ENCODE measurements at regions not wholly inside any gene's neighbourhood (a gene's known extent, or its start where the extent isn't known, plus 50 kb on each side); places are given as distances from the start of the nearest gene placed in this dataset.

GRCh38 chr5:68776381-68776780, 317.4 kb upstream of the SLC30A5 start:
- H3K36me3 ChIP-seq = no peaks in the 10 kb centered on the region
- TF ChIP-seq EP300 (IDR thresholded peaks at IDR 0.05) (no peak), POLR2AphosphoS5 (IDR thresholded peaks at IDR 0.05) (no peak), POLR2A (IDR thresholded peaks at IDR 0.05) (no peak), CTCF (IDR thresholded peaks at IDR 0.05) (no peak)
- no peaks in the 10 kb centered on the region for H3K27me3 ChIP-seq
- 90 to 94% methylated on average over 2 to 3 of the region's 3 CpGs for WGBS, 2 donors (ENCODE audit: low coverage in 1 of 2)
- ATAC-seq = no peak
- H3K4me1 ChIP-seq = no peaks in the 10 kb centered on the region
- no peak overlapping the region for H3K4me3 ChIP-seq
- no peaks in the 10 kb centered on the region for H3K9me3 ChIP-seq
- no peak overlapping the region for H3K27ac ChIP-seq

DNA sequence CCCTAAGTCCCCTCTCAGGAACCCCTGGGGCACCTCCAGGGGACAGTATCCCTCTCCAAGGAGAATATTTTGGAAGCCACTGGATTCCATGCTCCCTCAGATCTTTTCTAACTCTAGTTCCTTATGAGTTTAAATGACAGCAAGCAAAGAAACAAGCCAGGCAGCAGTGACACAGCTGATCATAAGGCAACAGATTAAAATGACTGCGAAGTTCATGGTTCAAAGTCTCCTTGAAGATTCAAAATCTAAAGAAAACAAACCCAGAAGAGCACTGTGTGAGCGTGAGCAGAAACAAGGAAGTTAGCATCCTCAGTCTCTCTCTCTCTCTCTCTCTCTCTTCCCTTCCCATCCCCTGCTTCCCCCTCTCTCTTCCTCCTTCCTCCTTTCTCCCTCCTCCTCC, 316.7 kb upstream of the SLC30A5 start:
- Histone ChIP-seq H3K9me3 (no peaks in the 10 kb centered on the region), H3K27me3 (no peaks in the 10 kb centered on the region), H3K27ac (no peak overlapping the region), H3K4me3 (no peak overlapping the region), H3K4me1 (no peaks in the 10 kb centered on the region), H3K36me3 (no peaks in the 10 kb centered on the region)
- WGBS, 2 donors (ENCODE audit: low coverage in 1 of 2) = 92% methylated on average over 2 of the region's 2 CpGs
- ATAC-seq = no peak
- TF ChIP-seq POLR2A (IDR thresholded peaks at IDR 0.05) (no peak), POLR2AphosphoS5 (IDR thresholded peaks at IDR 0.05) (no peak), EP300 (IDR thresholded peaks at IDR 0.05) (no peak), CTCF (IDR thresholded peaks at IDR 0.05) (no peak)

DNA sequence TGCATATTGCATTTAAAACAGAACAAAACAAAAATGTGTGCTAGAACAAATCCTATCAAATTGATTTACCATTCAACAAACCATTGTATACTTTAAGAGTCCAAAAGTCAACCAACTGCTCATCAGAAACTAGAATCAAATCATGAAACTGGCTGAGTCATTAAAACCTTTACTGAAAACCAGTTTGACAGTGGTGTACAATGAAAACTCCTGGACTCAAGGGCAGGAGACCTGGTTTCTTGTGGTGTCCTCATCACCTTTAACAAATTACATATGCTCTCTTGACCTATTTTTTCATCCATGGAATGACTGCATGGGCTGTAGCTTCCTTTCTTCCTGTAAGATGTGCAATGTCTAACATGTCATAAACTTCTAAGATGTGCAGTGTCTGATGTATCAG, 315.3 kb upstream of the SLC30A5 start:
- Histone ChIP-seq H3K27me3 (no peaks in the 10 kb centered on the region), H3K27ac (no peak overlapping the region), H3K36me3 (no peaks in the 10 kb centered on the region), H3K4me3 (no peak overlapping the region), H3K4me1 (no peaks in the 10 kb centered on the region), H3K9me3 (no peaks in the 10 kb centered on the region)
- no peak for ATAC-seq
- TF ChIP-seq CTCF (IDR thresholded peaks at IDR 0.05) (no peak), POLR2A (IDR thresholded peaks at IDR 0.05) (no peak), POLR2AphosphoS5 (IDR thresholded peaks at IDR 0.05) (no peak), EP300 (IDR thresholded peaks at IDR 0.05) (no peak)

DNA sequence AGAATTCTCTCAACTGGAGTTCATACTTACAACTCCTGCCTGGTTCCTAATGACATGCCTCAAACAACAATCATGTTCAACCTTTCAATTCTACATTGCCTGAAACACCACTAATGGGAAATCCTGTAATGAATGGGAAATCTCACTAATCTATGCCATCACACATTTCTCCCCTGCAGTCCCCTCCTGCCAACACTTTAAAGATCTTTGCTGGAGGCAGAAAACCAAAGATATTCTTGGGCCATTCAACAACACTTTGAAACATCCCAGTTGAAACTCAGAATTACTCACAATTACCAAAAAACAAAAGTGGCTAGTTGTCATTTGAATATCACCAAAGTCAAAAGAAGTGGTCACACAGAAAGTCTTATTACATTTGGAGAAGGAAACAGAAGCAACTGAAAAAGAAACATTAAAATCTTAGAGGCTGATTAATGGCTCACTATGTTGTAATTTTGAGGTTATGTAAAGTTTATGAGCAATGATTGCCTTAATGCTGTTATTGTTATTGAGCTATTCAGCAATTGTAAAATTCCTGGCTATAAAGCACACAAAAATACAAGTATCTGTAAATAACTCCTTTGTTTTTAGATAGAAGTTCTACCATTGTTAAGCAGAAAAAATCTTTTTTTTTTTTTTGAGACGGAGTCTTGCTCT, 313.4 kb upstream of the SLC30A5 start:
- Histone ChIP-seq H3K27me3 (no peaks in the 10 kb centered on the region), H3K27ac (no peak overlapping the region), H3K4me3 (no peak overlapping the region), H3K4me1 (no peaks in the 10 kb centered on the region), H3K9me3 (peaks cover 0 to 11% (median 0%) of the 10 kb centered on the region in 3 donors), H3K36me3 (no peaks in the 10 kb centered on the region)
- no peak for TF ChIP-seq POLR2AphosphoS5 (IDR thresholded peaks at IDR 0.05)
- TF ChIP-seq POLR2A (IDR thresholded peaks at IDR 0.05) = no peak
- TF ChIP-seq CTCF (IDR thresholded peaks at IDR 0.05) = no peak
- no peak for TF ChIP-seq EP300 (IDR thresholded peaks at IDR 0.05)
- WGBS, 2 donors (ENCODE audit: low coverage in 1 of 2) = 71% methylated on average over 1 of the region's 1 CpG; no CpG with 5 or more reads in 1 of the 2 donors
- ATAC-seq = no peak

GRCh38 chr5:68793074-68793473, 300.7 kb upstream of the SLC30A5 start:
- Histone ChIP-seq H3K27me3 (no peaks in the 10 kb centered on the region), H3K9me3 (peaks cover 0 to 6% (median 0%) of the 10 kb centered on the region in 3 donors), H3K27ac (no peak overlapping the region), H3K4me1 (no peaks in the 10 kb centered on the region), H3K36me3 (no peaks in the 10 kb centered on the region), H3K4me3 (no peak overlapping the region)
- TF ChIP-seq POLR2A (IDR thresholded peaks at IDR 0.05) (no peak), EP300 (IDR thresholded peaks at IDR 0.05) (no peak)
- no peak for ATAC-seq
- 70 to 75% methylated on average over 1 of the region's 1 CpG for WGBS, 2 donors (ENCODE audit: low coverage in 1 of 2)

Measured in gastroesophageal sphincter (tissue), 4 donors.